ENCODE measurements at regions not wholly inside any gene's neighbourhood (a gene's known extent, or its start where the extent isn't known, plus 50 kb on each side); places are given as distances from the start of the nearest gene placed in this dataset.

- H3K4me3 ChIP-seq (ENCODE audit: low read depth, low read length): no peak overlapping the region
- TF ChIP-seq, protein P1, sequence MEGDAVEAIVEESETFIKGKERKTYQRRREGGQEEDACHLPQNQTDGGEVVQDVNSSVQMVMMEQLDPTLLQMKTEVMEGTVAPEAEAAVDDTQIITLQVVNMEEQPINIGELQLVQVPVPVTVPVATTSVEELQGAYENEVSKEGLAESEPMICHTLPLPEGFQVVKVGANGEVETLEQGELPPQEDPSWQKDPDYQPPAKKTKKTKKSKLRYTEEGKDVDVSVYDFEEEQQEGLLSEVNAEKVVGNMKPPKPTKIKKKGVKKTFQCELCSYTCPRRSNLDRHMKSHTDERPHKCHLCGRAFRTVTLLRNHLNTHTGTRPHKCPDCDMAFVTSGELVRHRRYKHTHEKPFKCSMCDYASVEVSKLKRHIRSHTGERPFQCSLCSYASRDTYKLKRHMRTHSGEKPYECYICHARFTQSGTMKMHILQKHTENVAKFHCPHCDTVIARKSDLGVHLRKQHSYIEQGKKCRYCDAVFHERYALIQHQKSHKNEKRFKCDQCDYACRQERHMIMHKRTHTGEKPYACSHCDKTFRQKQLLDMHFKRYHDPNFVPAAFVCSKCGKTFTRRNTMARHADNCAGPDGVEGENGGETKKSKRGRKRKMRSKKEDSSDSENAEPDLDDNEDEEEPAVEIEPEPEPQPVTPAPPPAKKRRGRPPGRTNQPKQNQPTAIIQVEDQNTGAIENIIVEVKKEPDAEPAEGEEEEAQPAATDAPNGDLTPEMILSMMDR (conservative IDR thresholded peaks at IDR 0.05; ENCODE audit: low read depth, low read length): no peak
- no peak for DNase-seq (ENCODE audit: low read depth)
Observed at GRCh38 chr17:34820922-34821321, 140.3 kb downstream of the CCT6B start.

- TF ChIP-seq, protein P1 (conservative IDR thresholded peaks at IDR 0.05; ENCODE audit: low read depth, low read length): no peak
- no peak for DNase-seq (ENCODE audit: low read depth)
- no peak overlapping the region for H3K4me3 ChIP-seq (ENCODE audit: low read depth, low read length)
Observed at GRCh38 chr17:34820248-34820801, 140.9 kb downstream of the CCT6B start.

DNA sequence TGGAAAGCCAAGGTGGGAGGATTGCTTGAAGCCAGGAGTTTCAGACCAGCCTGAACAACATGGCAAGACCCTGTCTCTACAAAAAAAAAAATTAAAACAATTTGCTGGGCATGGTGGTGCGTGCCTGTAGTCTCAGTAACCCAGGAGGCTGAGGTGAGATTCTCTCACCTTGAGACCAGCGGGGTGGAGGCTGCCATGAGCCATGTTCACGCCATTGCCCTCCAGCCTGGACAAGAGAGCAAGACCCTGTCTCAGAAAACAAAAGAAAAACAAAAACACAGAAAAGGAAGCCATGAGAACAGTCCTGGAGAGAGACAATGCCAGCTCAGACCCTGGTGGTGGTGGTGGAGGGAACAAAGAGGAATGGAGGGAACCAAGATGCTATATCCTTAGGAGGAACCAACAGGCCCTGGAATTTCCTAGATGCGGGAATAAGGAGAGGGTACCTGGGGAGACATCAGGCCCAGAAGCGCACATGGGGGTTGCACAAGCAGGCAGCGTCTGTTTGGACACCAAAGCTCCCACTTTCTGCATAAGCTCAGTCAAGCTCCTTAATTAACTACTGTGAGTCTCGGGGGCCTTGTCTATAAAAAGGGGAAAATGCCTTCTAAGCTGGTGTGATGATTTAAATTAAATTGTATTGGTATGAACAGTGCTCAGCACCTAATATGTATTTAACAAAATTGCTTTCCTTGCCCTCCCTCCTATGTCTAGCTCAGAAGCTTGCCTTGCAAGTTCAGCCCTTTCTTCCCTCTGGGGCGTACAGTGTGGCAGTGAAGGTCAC lies 143.8 kb downstream of the CCT6B start:
- H3K4me3 ChIP-seq (ENCODE audit: low read depth, low read length): no peak overlapping the region
- TF ChIP-seq, protein P1 (conservative IDR thresholded peaks at IDR 0.05; ENCODE audit: low read depth, low read length): no peak
- no peak for DNase-seq (ENCODE audit: low read depth)

GRCh38 chr17:34816848-34817247 lies 144.4 kb downstream of the CCT6B start:
- TF ChIP-seq, protein P1 (conservative IDR thresholded peaks at IDR 0.05; ENCODE audit: low read depth, low read length): no peak
- DNase-seq (ENCODE audit: low read depth): no peak
- H3K4me3 ChIP-seq (ENCODE audit: low read depth, low read length): no peak overlapping the region

GRCh38 chr17:34813290-34813689 lies 148.0 kb downstream of the CCT6B start:
- no peak for DNase-seq (ENCODE audit: low read depth)
- H3K4me3 ChIP-seq (ENCODE audit: low read depth, low read length): no peak overlapping the region
- TF ChIP-seq, protein P1 (conservative IDR thresholded peaks at IDR 0.05; ENCODE audit: low read depth, low read length): no peak

- H3K4me3 ChIP-seq (ENCODE audit: low read depth, low read length): no peak overlapping the region
- no peak for DNase-seq (ENCODE audit: low read depth)
- TF ChIP-seq, protein P1 (conservative IDR thresholded peaks at IDR 0.05; ENCODE audit: low read depth, low read length): no peak
Observed at GRCh38 chr17:34811561-34811960, 149.7 kb downstream of the CCT6B start.

DNA sequence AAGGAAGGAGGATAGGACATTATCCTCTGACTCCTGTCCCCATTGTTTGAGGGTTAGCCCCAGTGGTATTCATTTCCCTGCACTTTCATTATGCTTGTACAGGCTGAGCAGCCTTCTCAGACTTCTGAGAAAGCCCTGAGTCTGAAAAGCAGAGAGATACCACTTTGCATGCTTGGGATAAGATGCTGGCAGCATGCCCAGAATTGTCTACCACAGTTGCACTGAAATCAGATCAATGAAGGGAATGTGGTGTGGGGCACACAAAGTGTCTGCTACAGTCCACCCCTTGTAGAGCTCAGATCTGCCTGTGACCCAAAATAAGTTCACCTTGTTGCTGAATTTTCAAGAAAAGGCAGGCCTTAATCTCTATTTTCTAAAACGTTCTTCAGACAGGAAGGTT lies 160.6 kb downstream of the CCT6B start:
- no peak overlapping the region for H3K4me3 ChIP-seq (ENCODE audit: low read depth, low read length)
- TF ChIP-seq, protein P1 (conservative IDR thresholded peaks at IDR 0.05; ENCODE audit: low read depth, low read length): no peak
- no peak for DNase-seq (ENCODE audit: low read depth)

All from epithelial cell of proximal tubule (primary cell).